ENCODE measurements at regions not wholly inside any gene's neighbourhood (a gene's known extent, or its start where the extent isn't known, plus 50 kb on each side); places are given as distances from the start of the nearest gene placed in this dataset.

GRCh38 chr18:40985436-40985835 lies 969.6 kb upstream of the PIK3C3 start:
- H3K27me3 ChIP-seq (replicated peaks in 1 of 4; ENCODE audit: control insufficient read depth in 3 of 4, extremely low read depth in 1 of 4, insufficient read depth in 3 of 4, low read length in 3 of 4), result no peaks in the 10 kb centered on the region
- no peak overlapping the region for H3K56ac ChIP-seq (replicated peaks; ENCODE audit: insufficient read length, low read depth, low read length)
- H2BK12ac ChIP-seq (ENCODE audit: low read depth, low read length), result no peak overlapping the region
- no peak overlapping the region for H3K23ac ChIP-seq (ENCODE audit: insufficient read length)
- no peaks in the 10 kb centered on the region for H3K79me2 ChIP-seq (ENCODE audit: control insufficient read depth in 1 of 2, insufficient read depth in 2 of 2, low read length in 2 of 2)
- no peak overlapping the region for H3K4me2 ChIP-seq (ENCODE audit: insufficient read depth in 1 of 2, low read depth in 2 of 2, low read length in 2 of 2)
- no peak overlapping the region for H3K9ac ChIP-seq (replicated peaks in 1 of 4; ENCODE audit: extremely low read depth in 1 of 4, low read depth in 3 of 4, low read length in 3 of 4)
- H3K23me2 ChIP-seq (ENCODE audit: low read depth, low read length), result no peaks in the 10 kb centered on the region; the same call in 1 of the 2 replicates
- no peak overlapping the region for H4K91ac ChIP-seq (replicated peaks; ENCODE audit: insufficient read length, low read length)
- WGBS, 2 experiments (ENCODE audit: extremely low coverage in 1 of 2, insufficient coverage in 1 of 2, insufficient read length in 1 of 2, insufficient replicate concordance in 2 of 2, low coverage in 1 of 2, low lambda C conversion rate in 2 of 2, missing lambda C conversion rate in 1 of 2), result 88% methylated on average over 5 of the region's 5 CpGs; no CpG with 5 or more reads in 1 of the 2 experiments
- no peak overlapping the region for H3K4me3 ChIP-seq (ENCODE audit: extremely low read depth in 1 of 4, insufficient read depth in 2 of 4, low read depth in 3 of 4, low read length in 4 of 4)
- H4K20me1 ChIP-seq (replicated peaks in 1 of 2; ENCODE audit: control insufficient read depth in 1 of 2, insufficient read depth in 2 of 2, low read length in 2 of 2), result no peaks in the 10 kb centered on the region
- ChIA-PET CTCF (ENCODE audit: partially characterized antibody) (no interaction called here), POLR2A (ENCODE audit: partially characterized antibody) (no interaction called here)
- no peak overlapping the region for H3K27ac ChIP-seq (ENCODE audit: low read depth, low read length)
- H3K14ac ChIP-seq (ENCODE audit: insufficient read length), result no peak overlapping the region
- H2AK5ac ChIP-seq (ENCODE audit: low read depth, low read length), result no peak overlapping the region
- H2BK15ac ChIP-seq (ENCODE audit: low read length), result no peak overlapping the region
- H4K5ac ChIP-seq (ENCODE audit: insufficient read length, low read depth, low read length), result no peak overlapping the region
- no peak for DNase-seq (ENCODE audit: low read depth in 1 of 2, low spot score in 2 of 2)
- H2BK5ac ChIP-seq (ENCODE audit: low read depth, low read length), result no peak overlapping the region
- no peak overlapping the region for H2AFZ ChIP-seq (ENCODE audit: low read length)
- no peak overlapping the region for H3K18ac ChIP-seq (ENCODE audit: extremely low read depth, low read length)
- H3K4ac ChIP-seq (replicated peaks; ENCODE audit: insufficient read length, low read depth, low read length), result no peak overlapping the region
- no peak overlapping the region for H2BK120ac ChIP-seq (replicated peaks; ENCODE audit: low read depth, low read length)
- no peaks in the 10 kb centered on the region for H3K4me1 ChIP-seq (replicated peaks in 1 of 4; ENCODE audit: control insufficient read depth in 3 of 4, insufficient read depth in 4 of 4, low read length in 3 of 4)
- no peak overlapping the region for H2BK20ac ChIP-seq (ENCODE audit: low read length)
- H3K9me3 ChIP-seq (ENCODE audit: insufficient read depth in 2 of 2, low read depth in 1 of 2, low read length in 1 of 2), result no peaks in the 10 kb centered on the region
- no peak overlapping the region for H4K8ac ChIP-seq (ENCODE audit: extremely low read depth, insufficient read depth, low read length)
- H3K36me3 ChIP-seq (ENCODE audit: control insufficient read depth in 2 of 4, insufficient read depth in 4 of 4, low read length in 3 of 4), result no peaks in the 10 kb centered on the region
- no peak for FAIRE-seq
- H3K79me1 ChIP-seq (ENCODE audit: low read depth, low read length), result no peaks in the 10 kb centered on the region
- no peak for TF ChIP-seq POU5F1 (IDR thresholded peaks at IDR 0.05; ENCODE audit: low read depth, low read length)
- no peak for TF ChIP-seq RFX5 (IDR thresholded peaks at IDR 0.05; ENCODE audit: borderline replicate concordance, low read depth, low read length)
- no peak for TF ChIP-seq TAF7 (optimal IDR thresholded peaks at IDR 0.05; ENCODE audit: borderline replicate concordance, low read depth, low read length)
- no peak for TF ChIP-seq JUND (IDR thresholded peaks at IDR 0.05; ENCODE audit: low read length)
- no peak for TF ChIP-seq POLR2AphosphoS5 (IDR thresholded peaks at IDR 0.05; ENCODE audit: low read depth, low read length)
- no peak for TF ChIP-seq E2F6 (IDR thresholded peaks at IDR 0.05)
- TF ChIP-seq PHF8 (conservative IDR thresholded peaks at IDR 0.05; ENCODE audit: low read depth, low read length), result no peak
- no peak for TF ChIP-seq SUZ12 (IDR thresholded peaks at IDR 0.05; ENCODE audit: low read length)
- no peak for TF ChIP-seq CREB1 (IDR thresholded peaks at IDR 0.05)
- no peak for TF ChIP-seq SIX5 (IDR thresholded peaks at IDR 0.05; ENCODE audit: low read depth, low read length)
- no peak for TF ChIP-seq KDM4A (IDR thresholded peaks at IDR 0.05; ENCODE audit: low read depth, low read length, severe bottlenecking)
- no peak for TF ChIP-seq SP4 (IDR thresholded peaks at IDR 0.05; ENCODE audit: low read length)
- no peak for TF ChIP-seq SP2 (IDR thresholded peaks at IDR 0.05; ENCODE audit: low read length)
- TF ChIP-seq USF2 (IDR thresholded peaks at IDR 0.05; ENCODE audit: low read length), result no peak
- TF ChIP-seq TAF1 (IDR thresholded peaks at IDR 0.05; ENCODE audit: low read depth, low read length), result no peak

Measured in H1 (cell line).